ENCODE measurements at regions not wholly inside any gene's neighbourhood (a gene's known extent, or its start where the extent isn't known, plus 50 kb on each side); places are given as distances from the start of the nearest gene placed in this dataset.

DNA sequence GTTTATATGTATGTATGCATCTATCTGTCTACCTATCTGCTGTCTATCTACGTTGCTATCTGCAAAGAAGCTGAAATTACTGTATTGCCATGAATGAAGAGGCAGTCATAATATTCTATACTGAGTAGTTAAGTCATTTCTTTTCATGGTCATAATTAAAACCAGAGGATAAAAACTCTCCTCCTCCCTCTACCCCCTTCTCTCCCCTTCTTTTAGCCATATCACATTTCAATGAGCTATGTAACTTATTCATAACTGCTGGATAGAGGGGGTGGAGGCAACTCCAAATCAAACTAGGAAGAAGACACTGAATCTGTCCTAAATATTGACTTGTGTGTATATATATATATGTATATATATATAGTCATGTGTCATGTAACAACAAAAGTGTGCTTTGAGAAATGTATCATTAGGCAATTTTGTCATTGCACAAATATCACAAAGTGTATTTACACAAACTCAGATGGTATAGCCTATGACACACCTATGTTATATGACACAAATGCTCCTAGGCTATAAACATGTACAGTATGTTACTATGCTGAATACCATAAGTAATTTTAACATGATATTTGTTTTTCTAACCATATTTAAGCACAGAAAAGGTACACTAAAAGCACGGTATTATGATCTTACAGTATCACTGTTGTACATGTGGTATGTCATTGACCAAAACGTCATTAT, 229.7 kb upstream of the KCNMB2 start:
- TF ChIP-seq POLR2A (IDR thresholded peaks at IDR 0.05) (no peak), CTCF (IDR thresholded peaks at IDR 0.05) (no peak)

All from breast epithelium (tissue), 3 donors.